Mucosa of stomach (tissue), 1 donor: ENCODE measurements at regions not wholly inside any gene's neighbourhood (a gene's known extent, or its start where the extent isn't known, plus 50 kb on each side); places are given as distances from the start of the nearest gene placed in this dataset.

Source experiments
- H3K27me3 ChIP-seq: one replicate; pipeline ENCODE4 v1.7.0; 2013; ENCODE audit warnings: mild to moderate bottlenecking, low read length; ENCODE audit not compliant: control insufficient read depth, insufficient read depth
- H3K36me3 ChIP-seq: one replicate; pipeline ENCODE4 v1.7.0; 2013; ENCODE audit warnings: low read length; ENCODE audit not compliant: control insufficient read depth, insufficient read depth
- H3K4me1 ChIP-seq: one replicate; pipeline ENCODE4 v1.7.0; 2013; ENCODE audit warnings: mild to moderate bottlenecking, low read length; ENCODE audit not compliant: control insufficient read depth, insufficient read depth
- H3K4me3 ChIP-seq: one replicate; pipeline ENCODE4 v1.7.0; 2013; ENCODE audit warnings: low read length
- H3K9ac ChIP-seq: one replicate; pipeline ENCODE4 v1.7.0; 2013; ENCODE audit warnings: mild to moderate bottlenecking, low read length, moderate library complexity
- H3K9me3 ChIP-seq: one replicate; pipeline ENCODE4 v1.7.0; 2013; ENCODE audit warnings: mild to moderate bottlenecking, low read length, moderate library complexity; ENCODE audit not compliant: control insufficient read depth
- donor health status: Pancreatic carcinoma.

GRCh38 chr5:77847814-77848290 lies 71.7 kb upstream of the TBCA start:
- no peak overlapping the region for H3K9ac ChIP-seq
- peaks cover 12% of the 10 kb centered on the region for H3K4me1 ChIP-seq
- H3K27me3 ChIP-seq, result peaks cover 83% of the 10 kb centered on the region
- no peaks in the 10 kb centered on the region for H3K9me3 ChIP-seq
- no peak overlapping the region for H3K4me3 ChIP-seq
- no peaks in the 10 kb centered on the region for H3K36me3 ChIP-seq

GRCh38 chr5:77847129-77847460 lies 71.0 kb upstream of the TBCA start:
- no peak overlapping the region for H3K4me3 ChIP-seq
- no peaks in the 10 kb centered on the region for H3K9me3 ChIP-seq
- peaks cover 76% of the 10 kb centered on the region for H3K27me3 ChIP-seq
- no peaks in the 10 kb centered on the region for H3K36me3 ChIP-seq
- H3K4me1 ChIP-seq, result peaks cover 7% of the 10 kb centered on the region
- no peak overlapping the region for H3K9ac ChIP-seq

GRCh38 chr5:77846422-77847128 lies 70.4 kb upstream of the TBCA start:
- H3K4me1 ChIP-seq, result peaks cover 6% of the 10 kb centered on the region
- peaks cover 75% of the 10 kb centered on the region for H3K27me3 ChIP-seq
- H3K4me3 ChIP-seq, result no peak overlapping the region
- no peak overlapping the region for H3K9ac ChIP-seq
- H3K36me3 ChIP-seq, result no peaks in the 10 kb centered on the region
- no peaks in the 10 kb centered on the region for H3K9me3 ChIP-seq

GRCh38 chr5:77845324-77845646 lies 69.1 kb upstream of the TBCA start:
- H3K4me1 ChIP-seq, result no peaks in the 10 kb centered on the region
- no peak overlapping the region for H3K4me3 ChIP-seq
- H3K36me3 ChIP-seq, result no peaks in the 10 kb centered on the region
- H3K9me3 ChIP-seq, result no peaks in the 10 kb centered on the region
- H3K9ac ChIP-seq, result no peak overlapping the region
- H3K27me3 ChIP-seq, result peaks cover 63% of the 10 kb centered on the region

- no peaks in the 10 kb centered on the region for H3K4me1 ChIP-seq
- H3K4me3 ChIP-seq, result peak overlapping the region; percentile 9
- peak overlapping the region; percentile 24 for H3K9ac ChIP-seq
- H3K9me3 ChIP-seq, result no peaks in the 10 kb centered on the region
- H3K27me3 ChIP-seq, result peaks cover 63% of the 10 kb centered on the region
- H3K36me3 ChIP-seq, result no peaks in the 10 kb centered on the region
These were observed 68.6 kb upstream of the TBCA start for GRCh38 chr5:77844623-77845323.

GRCh38 chr5:77844373-77844622 lies 68.2 kb upstream of the TBCA start:
- Histone ChIP-seq H3K4me1 (no peaks in the 10 kb centered on the region), H3K9me3 (no peaks in the 10 kb centered on the region), H3K27me3 (peaks cover 63% of the 10 kb centered on the region), H3K9ac (peak overlapping the region; percentile 24), H3K36me3 (no peaks in the 10 kb centered on the region), H3K4me3 (peak overlapping the region; percentile 9)

- Histone ChIP-seq H3K27me3 (peaks cover 63% of the 10 kb centered on the region), H3K9me3 (no peaks in the 10 kb centered on the region), H3K4me1 (no peaks in the 10 kb centered on the region), H3K4me3 (peak overlapping the region; percentile 9), H3K9ac (no peak overlapping the region), H3K36me3 (no peaks in the 10 kb centered on the region)
These were observed 67.6 kb upstream of the TBCA start for GRCh38 chr5:77843570-77844372.

GRCh38 chr5:77842243-77842642 lies 66.1 kb upstream of the TBCA start:
- Histone ChIP-seq H3K27me3 (peaks cover 49% of the 10 kb centered on the region), H3K36me3 (no peaks in the 10 kb centered on the region)

GRCh38 chr5:77841616-77842015 lies 65.5 kb upstream of the TBCA start:
- H3K4me1 ChIP-seq, result no peaks in the 10 kb centered on the region
- H3K27me3 ChIP-seq, result peaks cover 43% of the 10 kb centered on the region

More at GRCh38 chr5:77842243-77842642, 66.1 kb upstream of the TBCA start:
- no peak overlapping the region for H3K4me3 ChIP-seq
- H3K9ac ChIP-seq, result no peak overlapping the region
- no peaks in the 10 kb centered on the region for H3K9me3 ChIP-seq
- no peaks in the 10 kb centered on the region for H3K4me1 ChIP-seq

GRCh38 chr5:77840930-77841329 lies 64.8 kb upstream of the TBCA start:
- H3K9me3 ChIP-seq, result no peaks in the 10 kb centered on the region
- no peak overlapping the region for H3K9ac ChIP-seq
- H3K27me3 ChIP-seq, result peaks cover 41% of the 10 kb centered on the region
- H3K4me1 ChIP-seq, result no peaks in the 10 kb centered on the region
- H3K4me3 ChIP-seq, result no peak overlapping the region
- no peaks in the 10 kb centered on the region for H3K36me3 ChIP-seq

More at GRCh38 chr5:77841616-77842015, 65.5 kb upstream of the TBCA start:
- no peaks in the 10 kb centered on the region for H3K9me3 ChIP-seq
- no peak overlapping the region for H3K9ac ChIP-seq
- H3K4me3 ChIP-seq, result no peak overlapping the region
- no peaks in the 10 kb centered on the region for H3K36me3 ChIP-seq

- no peaks in the 10 kb centered on the region for H3K36me3 ChIP-seq
- H3K9ac ChIP-seq, result no peak overlapping the region
- H3K9me3 ChIP-seq, result no peaks in the 10 kb centered on the region
- no peaks in the 10 kb centered on the region for H3K4me1 ChIP-seq
- no peak overlapping the region for H3K4me3 ChIP-seq
- H3K27me3 ChIP-seq, result peaks cover 31% of the 10 kb centered on the region
These were observed 63.6 kb upstream of the TBCA start for GRCh38 chr5:77839691-77840090.

GRCh38 chr5:77832938-77833337 lies 56.8 kb upstream of the TBCA start:
- Histone ChIP-seq H3K9me3 (no peaks in the 10 kb centered on the region), H3K4me1 (no peaks in the 10 kb centered on the region), H3K4me3 (no peak overlapping the region), H3K36me3 (no peaks in the 10 kb centered on the region), H3K9ac (no peak overlapping the region), H3K27me3 (peaks cover 11% of the 10 kb centered on the region)
